Activated naive CD4-positive, alpha-beta T cell treated with anti-CD3 and anti-CD28 coated beads for 36 hours (primary cell): ENCODE measurements at regions not wholly inside any gene's neighbourhood (a gene's known extent, or its start where the extent isn't known, plus 50 kb on each side); places are given as distances from the start of the nearest gene placed in this dataset.
"Not testable (repeated sequence)": the region's sequence is repeated elsewhere in the genome, so short reads cannot be mapped to it uniquely, and the experiment has no call there.

Experiments used
- CTCF ChIA-PET: fragments of 350-600 bp; sonication (Branson Sonifier 250); formaldehyde crosslinking; loops from one replicate; lab custom pipeline; 2021; ENCODE audit warnings: antibody characterized with exemption; lab: Charles Lee
- DNase-seq: peaks from one replicate; pipeline ENCODE4 v3.0.0-alpha.2; 2020
- H3K27ac Mint-ChIP-seq: one replicate; pipeline ENCODE4 v1.8.0; 2021; ENCODE audit warnings: mild to moderate bottlenecking, mixed read lengths
- H3K27me3 Mint-ChIP-seq: one replicate; pipeline ENCODE4 v1.8.0; 2021; ENCODE audit warnings: low read depth, mixed read lengths
- H3K36me3 Mint-ChIP-seq: one replicate; pipeline ENCODE4 v1.8.0; 2021; ENCODE audit warnings: low read depth, mixed read lengths
- H3K4me1 Mint-ChIP-seq: one replicate; pipeline ENCODE4 v1.8.0; 2021; ENCODE audit warnings: low read depth, mixed read lengths
- H3K4me3 Mint-ChIP-seq: one replicate; pipeline ENCODE4 v1.8.0; 2021; ENCODE audit warnings: mild to moderate bottlenecking, moderate library complexity, mixed read lengths
- H3K9me3 Mint-ChIP-seq: one replicate; pipeline ENCODE4 v1.8.0; 2021; ENCODE audit warnings: mixed read lengths
- intact Hi-C: fragments of 100-400 bp; cut with micrococcal nuclease; formaldehyde crosslinking; loops from one replicate; pipeline ENCODE4 v1.15.1; 2023

GRCh38 chr10:32148864-32149251 is 92.6 kb upstream of the KIF5B start:
- H3K4me1 Mint-ChIP-seq: peaks cover 21% of the 10 kb centered on the region
- DNase-seq: no peak
- intact Hi-C loops: loop anchor here (1.0 kb wide), 1 partner anchor 95 kb away; no protein-coding TSS in a partner anchor
- H3K27ac Mint-ChIP-seq: no peak overlapping the region
- no peaks in the 10 kb centered on the region for H3K27me3 Mint-ChIP-seq
- peaks cover 2% of the 10 kb centered on the region for H3K36me3 Mint-ChIP-seq
- peaks cover 7% of the 10 kb centered on the region for H3K9me3 Mint-ChIP-seq
- CTCF ChIA-PET: no interaction called here
- H3K4me3 Mint-ChIP-seq: no peak overlapping the region

GRCh38 chr10:32147730-32148129 is 91.5 kb upstream of the KIF5B start:
- CTCF ChIA-PET: interaction anchor here (0.7 kb wide), 1 partner anchor 1045 kb away, joined by 4 read pairs; no protein-coding TSS in a partner anchor
- Mint-ChIP-seq H3K4me3 (no peak overlapping the region), H3K27me3 (no peaks in the 10 kb centered on the region), H3K27ac (no peak overlapping the region), H3K36me3 (no peaks in the 10 kb centered on the region), H3K4me1 (peaks cover 21% of the 10 kb centered on the region), H3K9me3 (peaks cover under 1% of the 10 kb centered on the region)
- DNase-seq: no peak
- intact Hi-C loops: no loop called here

DNA sequence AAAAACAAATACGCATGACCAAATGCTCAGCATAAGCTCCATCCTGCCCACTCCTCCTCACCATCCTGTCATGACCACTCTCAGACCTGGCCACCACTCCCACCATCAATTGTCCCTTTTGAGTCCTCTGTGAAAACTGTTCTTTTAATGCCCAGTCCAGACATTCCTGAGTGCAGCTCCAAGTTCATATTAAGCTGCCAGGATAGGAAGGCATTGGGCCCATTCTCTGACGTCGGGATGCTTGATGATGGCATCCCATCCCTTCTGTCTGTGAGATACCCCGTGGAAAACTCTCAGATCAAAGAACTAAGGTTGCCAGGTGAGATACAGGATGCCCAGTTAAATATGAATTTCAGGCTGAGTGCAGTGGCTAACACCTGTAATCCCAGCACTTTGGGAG is 89.9 kb upstream of the KIF5B start:
- no peak for DNase-seq
- H3K27ac Mint-ChIP-seq: no peak overlapping the region
- peaks cover 18% of the 10 kb centered on the region for H3K4me1 Mint-ChIP-seq
- H3K36me3 Mint-ChIP-seq: no peaks in the 10 kb centered on the region
- CTCF ChIA-PET: interaction anchor here (0.6 kb wide), 1 partner anchor 863 kb away, joined by 3 read pairs; no protein-coding TSS in a partner anchor
- H3K4me3 Mint-ChIP-seq: no peak overlapping the region
- no peaks in the 10 kb centered on the region for H3K9me3 Mint-ChIP-seq
- no peaks in the 10 kb centered on the region for H3K27me3 Mint-ChIP-seq
- intact Hi-C loops: no loop called here

GRCh38 chr10:32144817-32145688 is 88.8 kb upstream of the KIF5B start:
- intact Hi-C loops: no loop called here
- Mint-ChIP-seq H3K36me3 (no peaks in the 10 kb centered on the region), H3K4me3 (no peak overlapping the region), H3K27me3 (no peaks in the 10 kb centered on the region), H3K9me3 (no peaks in the 10 kb centered on the region), H3K4me1 (peaks cover 10% of the 10 kb centered on the region), H3K27ac (no peak overlapping the region)
- CTCF ChIA-PET: interaction anchor here (0.6 kb wide), 1 partner anchor 201 kb away, joined by 5 read pairs; no protein-coding TSS in a partner anchor
- DNase-seq: no peak

GRCh38 chr10:32143302-32143847 is 87.2 kb upstream of the KIF5B start:
- no peaks in the 10 kb centered on the region for H3K9me3 Mint-ChIP-seq
- no peaks in the 10 kb centered on the region for H3K27me3 Mint-ChIP-seq
- no peak overlapping the region for H3K4me3 Mint-ChIP-seq
- CTCF ChIA-PET: no interaction called here
- intact Hi-C loops: no loop called here
- no peaks in the 10 kb centered on the region for H3K36me3 Mint-ChIP-seq
- no peak for DNase-seq
- no peaks in the 10 kb centered on the region for H3K4me1 Mint-ChIP-seq
- H3K27ac Mint-ChIP-seq: no peak overlapping the region

GRCh38 chr10:32142646-32143045 is 86.4 kb upstream of the KIF5B start:
- H3K27ac Mint-ChIP-seq: no peak overlapping the region
- intact Hi-C loops: no loop called here
- no peaks in the 10 kb centered on the region for H3K36me3 Mint-ChIP-seq
- no peaks in the 10 kb centered on the region for H3K27me3 Mint-ChIP-seq
- no peaks in the 10 kb centered on the region for H3K9me3 Mint-ChIP-seq
- no peaks in the 10 kb centered on the region for H3K4me1 Mint-ChIP-seq
- no peak for DNase-seq
- CTCF ChIA-PET: interaction anchor here (0.6 kb wide), 1 partner anchor 53 kb away, joined by 3 read pairs; no protein-coding TSS in a partner anchor
- no peak overlapping the region for H3K4me3 Mint-ChIP-seq

DNA sequence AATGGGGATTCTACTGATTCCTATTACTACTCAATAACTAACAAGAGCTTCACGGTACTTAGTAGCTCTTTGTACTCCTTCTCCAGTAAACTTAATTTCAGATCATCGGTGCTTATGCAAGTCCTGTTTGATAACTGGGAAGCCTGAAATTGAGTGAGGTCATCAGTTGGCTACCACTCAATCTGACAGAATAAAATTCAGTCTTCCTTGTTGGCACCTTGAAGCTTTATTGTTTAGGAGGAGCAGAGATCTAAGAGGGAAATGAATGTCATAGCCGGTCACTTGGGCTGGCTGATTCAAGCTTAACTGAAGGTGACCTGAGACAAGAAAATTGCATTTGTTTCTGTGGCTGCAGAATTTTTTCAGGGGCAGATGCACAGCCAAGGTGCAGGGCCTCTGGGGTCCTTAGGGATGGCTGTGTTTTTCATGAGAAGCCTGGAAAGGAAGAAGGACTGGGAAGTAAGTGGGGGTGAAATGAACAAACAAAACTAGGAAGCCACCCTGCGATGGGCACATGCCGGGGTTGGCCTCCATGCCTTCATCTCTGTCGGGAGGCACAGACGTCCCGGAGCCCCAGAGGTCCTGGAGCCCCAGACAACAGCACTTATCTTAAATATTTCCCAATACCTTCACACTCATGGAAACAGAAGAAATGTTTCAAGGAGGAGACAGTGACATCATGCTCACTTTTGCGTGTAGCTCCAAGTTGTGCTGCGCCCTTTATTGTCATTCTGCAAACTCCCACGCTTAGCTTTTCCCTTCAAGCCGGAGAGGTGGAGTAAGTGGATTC is 85.0 kb upstream of the KIF5B start:
- H3K27ac Mint-ChIP-seq: no peak overlapping the region
- no peaks in the 10 kb centered on the region for H3K4me1 Mint-ChIP-seq
- H3K36me3 Mint-ChIP-seq: no peaks in the 10 kb centered on the region
- H3K4me3 Mint-ChIP-seq: no peak overlapping the region
- DNase-seq: no peak
- H3K9me3 Mint-ChIP-seq: no peaks in the 10 kb centered on the region
- H3K27me3 Mint-ChIP-seq: no peaks in the 10 kb centered on the region
- CTCF ChIA-PET: interaction anchor here (0.5 to 0.6 kb wide), 2 partner anchors 10 to 1502 kb away, joined by 4 read pairs; no protein-coding TSS in a partner anchor
- intact Hi-C loops: no loop called here

DNA sequence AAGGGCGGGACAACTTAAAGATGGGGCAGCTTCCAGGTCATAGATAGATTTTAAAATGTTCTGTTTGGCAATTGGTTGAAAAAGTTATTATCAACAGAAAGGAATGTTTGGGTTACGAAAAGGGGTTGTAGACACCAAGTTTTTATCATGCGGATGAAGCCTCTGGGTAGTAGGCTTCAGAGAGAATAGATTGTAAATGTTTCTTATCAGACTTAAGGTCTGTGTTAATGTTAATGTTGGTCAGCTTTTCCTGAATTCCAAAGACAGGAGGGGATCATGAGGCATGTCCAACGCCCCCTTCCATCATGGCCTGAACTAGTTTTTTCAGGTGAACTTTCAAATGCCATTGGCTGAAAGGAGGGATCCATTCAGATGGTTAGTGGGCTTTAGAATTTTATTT is 84.2 kb upstream of the KIF5B start:
- CTCF ChIA-PET: interaction anchor here (0.6 kb wide), 1 partner anchor 1501 kb away, joined by 4 read pairs; no protein-coding TSS in a partner anchor
- no peak overlapping the region for H3K27ac Mint-ChIP-seq
- H3K9me3 Mint-ChIP-seq: no peaks in the 10 kb centered on the region
- H3K4me3 Mint-ChIP-seq: no peak overlapping the region
- H3K27me3 Mint-ChIP-seq: no peaks in the 10 kb centered on the region
- H3K4me1 Mint-ChIP-seq: no peaks in the 10 kb centered on the region
- no peak for DNase-seq
- H3K36me3 Mint-ChIP-seq: no peaks in the 10 kb centered on the region
- intact Hi-C loops: no loop called here

- no peaks in the 10 kb centered on the region for H3K36me3 Mint-ChIP-seq
- CTCF ChIA-PET: interaction anchor here (1.1 kb wide), 1 partner anchor 332 kb away, joined by 4 read pairs; no protein-coding TSS in a partner anchor
- no peaks in the 10 kb centered on the region for H3K4me1 Mint-ChIP-seq
- H3K27ac Mint-ChIP-seq: no peak overlapping the region
- intact Hi-C loops: no loop called here
- no peak overlapping the region for H3K4me3 Mint-ChIP-seq
- no peaks in the 10 kb centered on the region for H3K9me3 Mint-ChIP-seq
- peak; percentile 24 for DNase-seq
- H3K27me3 Mint-ChIP-seq: no peaks in the 10 kb centered on the region
These were observed 83.2 kb upstream of the KIF5B start for GRCh38 chr10:32139223-32140073.

DNA sequence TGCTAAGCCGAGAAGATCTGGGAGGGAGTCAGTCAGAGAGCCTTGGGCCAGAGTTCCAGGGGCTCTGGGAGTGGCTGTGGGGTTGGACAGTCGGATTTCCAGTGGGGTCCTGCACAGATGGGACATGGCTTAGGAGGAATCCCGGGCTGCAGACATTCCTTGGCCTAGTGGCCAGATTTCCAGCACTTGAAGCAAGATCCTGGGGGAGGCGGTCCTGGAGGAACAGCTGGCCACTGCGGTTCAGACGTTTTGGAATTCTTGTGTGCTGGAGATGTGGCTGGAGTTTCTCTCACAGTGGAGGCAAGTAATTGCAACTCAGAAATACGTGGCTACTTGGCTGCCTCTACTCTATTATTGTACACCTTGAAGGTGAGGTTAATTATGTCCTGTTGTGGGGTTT is 80.7 kb upstream of the KIF5B start:
- H3K4me3 Mint-ChIP-seq, CTCF ChIA-PET, H3K4me1 Mint-ChIP-seq, intact Hi-C loops, H3K27me3 Mint-ChIP-seq, H3K36me3 Mint-ChIP-seq, H3K27ac Mint-ChIP-seq, H3K9me3 Mint-ChIP-seq, DNase-seq: not testable (repeated sequence)

- H3K36me3 Mint-ChIP-seq, DNase-seq, H3K27ac Mint-ChIP-seq, H3K4me1 Mint-ChIP-seq, H3K4me3 Mint-ChIP-seq, H3K27me3 Mint-ChIP-seq, H3K9me3 Mint-ChIP-seq, CTCF ChIA-PET, intact Hi-C loops: not testable (repeated sequence)
These were observed 79.6 kb upstream of the KIF5B start for GRCh38 chr10:32135796-32136195.
